Dedifferentiated amniotic fluid mesenchymal stem cell (primary cell): ENCODE measurements at regions not wholly inside any gene's neighbourhood (a gene's known extent, or its start where the extent isn't known, plus 50 kb on each side); places are given as distances from the start of the nearest gene placed in this dataset.

Experiments
- DNase-seq: peaks from one replicate; pipeline ENCODE4 v3.0.0-alpha.2; 2016; ENCODE audit errors: extremely low spot score

DNA sequence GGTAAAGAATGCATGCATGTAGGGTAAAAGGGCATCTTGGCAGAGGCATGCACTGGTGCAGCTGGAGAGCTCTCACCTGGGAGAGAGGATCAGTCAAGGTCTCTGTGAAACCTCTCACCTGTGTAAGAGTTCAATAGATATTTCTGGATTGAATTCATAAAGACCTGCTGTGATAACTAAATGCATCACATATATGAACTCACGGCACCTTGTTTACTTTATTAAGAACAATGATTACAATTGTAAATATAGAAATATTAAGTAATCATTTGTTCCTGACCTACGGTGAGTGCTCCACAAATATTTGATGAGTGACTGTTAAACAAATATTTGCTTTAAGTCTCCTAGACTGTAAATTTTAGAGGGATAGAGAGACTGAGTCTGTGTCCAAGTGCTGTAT lies 85.9 kb upstream of the PAQR3 start:
- DNase-seq: no peak

DNA sequence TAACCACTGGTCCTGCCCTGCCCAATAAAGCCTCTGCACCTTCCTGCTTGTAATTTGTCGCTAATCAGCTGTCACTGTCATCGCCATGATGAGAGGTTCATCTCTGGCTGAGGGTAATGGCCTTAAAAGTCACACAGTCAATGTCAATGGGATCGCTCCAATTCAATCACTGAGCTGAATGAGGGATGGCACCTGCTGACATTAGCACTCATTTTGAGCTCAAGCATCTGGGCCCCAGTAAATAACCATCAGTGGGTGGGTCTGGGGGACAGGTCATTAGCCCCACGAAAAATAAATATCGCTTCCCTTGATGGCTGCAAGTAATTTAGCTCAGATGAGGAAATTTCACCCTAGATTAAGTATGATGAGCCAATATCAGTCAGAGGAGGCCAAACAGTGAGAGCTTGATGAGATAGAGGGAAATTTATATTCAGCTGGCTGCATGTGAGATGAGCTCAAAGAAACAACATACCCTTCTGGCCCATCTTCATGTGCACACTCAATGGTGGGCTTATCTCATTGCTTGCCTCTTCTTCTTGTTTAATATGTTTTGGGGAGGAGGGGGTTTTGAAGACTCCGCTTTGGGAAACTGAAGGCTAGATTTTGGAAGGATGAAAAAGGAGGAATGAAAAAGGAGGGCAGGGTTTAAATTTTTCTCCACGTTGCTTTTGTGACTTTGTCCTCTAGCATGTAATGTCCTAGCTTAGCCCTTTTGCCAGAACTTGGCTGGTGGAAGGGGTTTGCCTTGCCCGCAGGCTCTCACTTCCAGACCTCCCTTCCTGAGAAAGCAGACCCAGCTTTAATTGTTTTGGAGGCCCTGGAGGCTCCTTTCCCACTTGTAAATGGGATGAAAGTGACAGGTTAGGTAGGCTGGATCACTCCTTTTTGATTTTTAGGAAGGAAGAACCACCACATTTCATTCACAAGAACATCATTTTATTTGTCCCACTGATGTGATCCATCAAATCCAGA lies 84.8 kb upstream of the PAQR3 start:
- no peak for DNase-seq

DNA sequence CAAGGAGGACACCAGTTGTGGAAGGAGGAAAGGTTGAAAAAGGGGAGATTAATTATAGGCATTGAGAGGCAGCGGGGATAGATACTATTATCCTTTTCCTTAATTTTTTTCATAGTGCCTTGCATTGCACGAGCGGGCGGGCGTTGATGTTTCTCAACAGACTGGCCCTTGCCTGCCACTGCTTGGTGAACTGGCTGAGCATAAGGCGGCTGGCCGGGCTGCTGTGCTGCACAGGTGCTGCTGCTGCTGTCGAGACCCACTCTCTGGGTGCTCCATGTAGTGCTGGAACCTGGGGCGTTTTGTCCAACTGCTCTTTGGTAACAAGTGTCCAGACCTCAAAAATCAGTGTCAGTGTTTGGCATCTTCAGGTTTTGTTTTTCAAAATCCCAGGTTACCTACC lies 83.3 kb upstream of the PAQR3 start:
- DNase-seq: no peak

- DNase-seq: no peak
Observed at GRCh38 chr4:79017481-79017880, 78.2 kb upstream of the PAQR3 start.

GRCh38 chr4:79016878-79017277 lies 77.6 kb upstream of the PAQR3 start:
- no peak for DNase-seq

GRCh38 chr4:79015411-79015810 lies 76.2 kb upstream of the PAQR3 start:
- DNase-seq: no peak

DNA sequence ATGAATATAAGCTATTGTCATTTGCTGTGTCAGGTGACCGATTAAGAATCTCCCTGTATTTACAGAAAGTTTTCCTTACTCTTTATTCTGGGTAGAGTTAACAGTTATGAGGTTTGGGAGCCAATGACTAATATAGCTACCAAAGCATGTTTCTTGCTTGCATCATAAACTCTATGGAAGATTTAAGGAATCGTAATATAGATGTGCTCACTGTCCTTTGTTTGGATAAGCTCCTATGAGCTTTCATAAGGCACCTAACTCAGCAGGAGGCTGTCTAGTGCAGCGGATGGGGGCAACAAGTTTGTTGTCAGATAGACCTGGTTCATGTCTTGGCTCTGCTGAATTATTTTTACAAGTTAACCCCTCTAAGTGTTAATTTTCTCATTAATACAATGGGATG lies 75.0 kb upstream of the PAQR3 start:
- DNase-seq: no peak

DNA sequence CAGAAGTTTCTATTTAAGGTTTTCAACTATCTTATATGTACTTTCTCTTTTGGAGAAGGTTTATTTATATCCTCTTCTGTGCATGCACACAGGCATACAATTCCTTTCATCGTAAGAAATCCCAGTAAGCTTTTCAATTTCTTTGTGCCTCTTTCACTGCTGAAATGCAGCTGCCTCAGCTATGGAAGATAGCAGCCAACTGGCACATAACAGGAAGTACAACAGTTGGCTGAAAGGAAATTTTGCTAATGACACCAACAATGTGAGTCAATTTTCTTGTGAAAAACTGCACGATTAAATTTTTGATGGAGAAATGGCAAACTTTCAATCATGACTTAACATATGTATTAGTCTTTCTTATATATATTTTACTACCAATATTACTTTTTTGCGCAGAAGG lies 74.5 kb upstream of the PAQR3 start:
- DNase-seq: no peak

- DNase-seq: no peak
Observed at GRCh38 chr4:78990938-78991810, 51.9 kb upstream of the PAQR3 start.

DNA sequence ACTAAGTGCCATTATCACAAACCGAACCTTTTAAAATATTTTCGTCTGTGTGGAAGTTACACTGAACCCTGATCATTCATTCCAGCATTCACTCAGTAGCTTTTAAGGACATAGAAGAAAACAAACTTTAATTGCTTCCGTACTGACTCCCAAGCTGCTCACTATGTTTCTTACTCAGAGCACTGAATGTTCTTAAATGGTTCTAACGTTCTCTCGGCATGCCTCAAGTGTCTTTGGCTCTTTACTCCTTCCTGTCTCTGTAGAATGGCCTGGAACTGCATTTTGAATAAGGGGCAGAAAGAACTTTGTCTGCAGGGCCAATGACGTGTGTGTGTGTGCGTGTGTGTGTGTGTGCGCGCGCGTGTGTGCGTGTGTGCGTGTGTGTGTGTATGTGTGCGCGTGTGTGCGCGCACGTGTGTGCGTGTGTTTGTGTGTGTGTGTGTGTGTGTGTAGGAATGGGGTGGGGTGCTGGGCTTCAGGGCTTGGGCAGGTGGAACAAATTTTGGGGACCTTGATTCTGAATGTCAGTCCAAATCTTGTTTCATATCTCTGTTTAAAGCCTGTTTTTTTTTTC lies 50.5 kb upstream of the PAQR3 start:
- no peak for DNase-seq
